Colonic mucosa (tissue), 4 donors: ENCODE measurements at regions not wholly inside any gene's neighbourhood (a gene's known extent, or its start where the extent isn't known, plus 50 kb on each side); places are given as distances from the start of the nearest gene placed in this dataset.
"Not testable (repeated sequence)": the region's sequence is repeated elsewhere in the genome, so short reads cannot be mapped to it uniquely, and the experiment has no call there.

Source experiments
- DNase-seq: peaks from one replicate; pipeline ENCODE4 v3.0.0-alpha.2; 2020
- H3K27ac ChIP-seq: fragments of 200-600 bp; one replicate; pipeline ENCODE4 v1.8.0; 2021
- H3K27me3 ChIP-seq: fragments of 200-600 bp; one replicate; pipeline ENCODE4 v1.8.0; 2021
- H3K36me3 ChIP-seq: fragments of 200-600 bp; one replicate; pipeline ENCODE4 v1.8.0; 2021
- H3K4me1 ChIP-seq: fragments of 200-600 bp; one replicate; pipeline ENCODE4 v1.8.0; 2021; ENCODE audit warnings: mild to moderate bottlenecking
- H3K4me3 ChIP-seq: fragments of 200-600 bp; one replicate; pipeline ENCODE4 v1.8.0; 2021
- H3K9ac ChIP-seq, 2 donors: one replicate each; pipeline ENCODE4 v1.7.0; 2013; ENCODE audit warnings: control low read depth in 2 of 2, low read depth in 2 of 2, low read length in 2 of 2
- H3K9me3 ChIP-seq: fragments of 200-600 bp; one replicate; pipeline ENCODE4 v1.8.0; 2021
- CTCF ChIP-seq: fragments of 200-600 bp; IDR thresholded peaks from one replicate; pipeline ENCODE4 v1.8.0; 2022; ENCODE audit warnings: antibody characterized with exemption, mild to moderate bottlenecking
- intact Hi-C: fragments of 100-400 bp; cut with DNase I; formaldehyde crosslinking; loops from one replicate; pipeline ENCODE4 v1.14.1; 2022
- donor health status: healthy.
- donor health status: DM: no; HTN: no; CAD: no.
- donor health status: DM: no; HTN: no; CAD: no.

DNA sequence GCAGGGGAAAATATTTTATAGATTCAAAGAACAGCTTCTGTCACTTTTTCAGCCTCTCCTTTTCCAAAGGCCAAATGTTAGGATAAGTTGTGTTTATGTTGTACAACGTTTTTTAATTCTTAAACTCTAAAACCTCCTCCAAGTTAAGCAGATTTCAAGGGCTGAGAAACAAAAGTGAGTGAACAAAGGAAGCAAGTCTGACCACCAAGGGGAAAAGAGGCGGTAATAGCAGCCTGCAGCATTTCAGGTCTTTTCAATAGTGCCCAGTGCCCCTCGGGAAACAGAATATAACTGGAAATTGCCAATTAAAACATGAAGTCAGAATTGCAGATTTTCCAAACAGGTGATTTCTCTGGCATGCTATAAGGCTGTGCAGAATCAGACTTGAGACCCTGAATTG, 510.0 kb upstream of the HTR2C start:
- TF ChIP-seq CTCF = no peak
- Histone ChIP-seq H3K27me3 (no peaks in the 10 kb centered on the region), H3K27ac (no peak overlapping the region), H3K36me3 (no peaks in the 10 kb centered on the region), H3K4me1 (no peaks in the 10 kb centered on the region), H3K9me3 (no peaks in the 10 kb centered on the region), H3K4me3 (no peak overlapping the region), H3K9ac (no peak overlapping the region)
- intact Hi-C loops = loop anchor here (10.0 kb wide), 1 partner anchor 129 kb away; no protein-coding TSS in a partner anchor
- no peak for DNase-seq

GRCh38 chrX:114071412-114071811, 512.5 kb upstream of the HTR2C start:
- no peak for DNase-seq
- H3K27ac ChIP-seq = no peak overlapping the region
- H3K27me3 ChIP-seq = no peaks in the 10 kb centered on the region
- no peak overlapping the region for H3K4me3 ChIP-seq
- no peak overlapping the region for H3K9ac ChIP-seq
- no peak for TF ChIP-seq CTCF
- no peaks in the 10 kb centered on the region for H3K4me1 ChIP-seq
- intact Hi-C loops = loop anchor here (10.0 kb wide), 1 partner anchor 127 kb away; no protein-coding TSS in a partner anchor
- no peaks in the 10 kb centered on the region for H3K9me3 ChIP-seq
- H3K36me3 ChIP-seq = no peaks in the 10 kb centered on the region

DNA sequence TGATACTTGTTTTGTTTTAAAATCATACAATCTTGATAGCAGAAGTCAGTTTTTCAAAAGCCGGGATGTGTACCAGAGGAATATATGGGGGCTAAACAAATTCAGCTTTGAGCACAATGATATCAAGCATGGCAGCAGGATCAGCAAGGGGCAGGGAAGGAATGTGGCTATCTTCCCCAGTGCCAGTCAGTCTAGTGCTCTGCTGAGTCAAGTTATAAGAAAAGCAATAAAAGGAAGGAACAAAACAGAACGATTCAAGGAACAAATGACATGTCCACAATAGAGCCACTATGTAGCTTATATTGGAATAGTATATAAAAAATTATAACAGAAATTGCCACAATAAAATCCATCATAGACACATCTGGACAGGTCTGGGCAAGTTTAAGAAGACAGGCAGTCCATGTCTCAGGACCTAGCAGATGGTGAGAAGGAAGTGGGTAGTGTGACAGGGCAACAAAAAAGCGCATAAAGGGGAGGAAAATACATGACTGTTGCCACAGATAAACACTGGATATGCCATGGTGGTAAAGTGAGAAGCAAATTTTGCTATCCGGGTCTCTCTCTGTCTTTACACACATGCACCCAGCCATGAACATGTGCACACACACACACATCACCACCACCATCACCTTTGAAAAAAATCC, 518.2 kb upstream of the HTR2C start:
- no peaks in the 10 kb centered on the region for H3K4me1 ChIP-seq
- no peak overlapping the region for H3K4me3 ChIP-seq
- intact Hi-C loops = no loop called here
- no peak for TF ChIP-seq CTCF
- no peak for DNase-seq
- H3K27me3 ChIP-seq = no peaks in the 10 kb centered on the region
- H3K9me3 ChIP-seq = no peaks in the 10 kb centered on the region
- H3K9ac ChIP-seq = no peak overlapping the region
- H3K36me3 ChIP-seq = no peaks in the 10 kb centered on the region
- H3K27ac ChIP-seq = no peak overlapping the region

DNA sequence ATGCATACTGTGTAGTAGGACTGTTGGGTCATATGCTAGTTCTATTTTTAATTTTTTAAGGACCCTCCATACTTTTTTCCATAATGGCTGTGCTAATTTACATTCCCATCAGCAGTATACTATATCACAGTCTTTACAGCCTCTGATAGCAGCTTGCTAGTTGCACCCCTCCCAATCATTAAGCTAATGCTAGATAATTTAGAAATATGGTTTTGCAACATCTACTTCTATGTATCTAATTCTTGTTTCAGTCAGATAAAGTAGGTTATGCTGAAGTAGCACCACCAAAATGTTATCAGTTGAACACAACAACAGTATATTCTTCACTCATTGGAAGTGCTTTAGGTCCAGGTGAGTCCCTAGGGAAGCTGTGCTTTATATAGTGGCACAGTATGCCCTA, 522.7 kb upstream of the HTR2C start:
- TF ChIP-seq CTCF = no peak
- Histone ChIP-seq H3K4me1 (no peaks in the 10 kb centered on the region), H3K9ac (no peak overlapping the region), H3K27me3 (no peaks in the 10 kb centered on the region), H3K4me3 (no peak overlapping the region), H3K27ac (no peak overlapping the region), H3K36me3 (no peaks in the 10 kb centered on the region), H3K9me3 (no peaks in the 10 kb centered on the region)
- no peak for DNase-seq
- intact Hi-C loops = no loop called here

DNA sequence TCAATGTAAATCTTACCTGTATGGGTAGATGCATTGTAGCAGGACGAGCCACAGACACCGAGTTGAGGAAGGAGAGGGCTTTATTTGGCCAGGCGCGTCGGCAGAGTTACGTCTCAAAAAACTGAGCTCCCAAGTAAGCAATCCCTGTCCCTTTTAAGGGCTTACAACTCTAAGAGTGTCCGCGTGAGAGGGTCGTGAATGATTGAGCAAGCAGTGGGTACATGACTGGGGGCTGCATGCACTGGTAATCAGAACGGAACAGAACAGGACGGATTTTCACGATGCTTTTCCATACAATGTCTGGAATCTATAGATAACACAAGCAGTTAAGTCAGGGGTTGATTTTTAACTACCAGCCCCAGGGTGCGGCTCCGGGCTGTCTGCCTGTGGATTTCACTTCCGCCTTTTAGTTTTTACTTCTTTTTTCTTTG, 524.9 kb upstream of the HTR2C start:
- peak overlapping the region; percentile 44 for H3K27ac ChIP-seq
- intact Hi-C loops = loop anchor here (10.0 kb wide), 1 partner anchor 64 kb away; no protein-coding TSS in a partner anchor
- no peak for TF ChIP-seq CTCF

GRCh38 chrX:114057422-114057821, 526.5 kb upstream of the HTR2C start:
- DNase-seq, H3K4me3 ChIP-seq: not testable (repeated sequence)

More for the DNA sequence above, 524.9 kb upstream of the HTR2C start:
- Histone ChIP-seq H3K27me3 (no peaks in the 10 kb centered on the region), H3K4me3 (peak overlapping the region; percentile 16), H3K9ac (peak overlapping the region in 1 of 2 donors; percentile 55), H3K36me3 (no peaks in the 10 kb centered on the region), H3K9me3 (no peaks in the 10 kb centered on the region), H3K4me1 (no peaks in the 10 kb centered on the region)
- peak; percentile 58 for DNase-seq

More at GRCh38 chrX:114057422-114057821, 526.5 kb upstream of the HTR2C start:
- intact Hi-C loops = loop anchor here (10.0 kb wide), 1 partner anchor 63 kb away; no protein-coding TSS in a partner anchor
- not testable (repeated sequence) for H3K36me3 ChIP-seq, H3K4me1 ChIP-seq, H3K9me3 ChIP-seq, H3K9ac ChIP-seq, H3K27me3 ChIP-seq, H3K27ac ChIP-seq
